ENCODE measurements at regions not wholly inside any gene's neighbourhood (a gene's known extent, or its start where the extent isn't known, plus 50 kb on each side); places are given as distances from the start of the nearest gene placed in this dataset.

- peaks cover 4% of the 10 kb centered on the region; the same call in 1 of the 2 replicates for H3K9me3 ChIP-seq (ENCODE audit: control insufficient read depth, insufficient read depth, low read length)
- H3K27ac ChIP-seq (ENCODE audit: low read depth, low read length): no peak overlapping the region
- no peak overlapping the region for H3K9ac ChIP-seq (ENCODE audit: low read depth, low read length)
- no peaks in the 10 kb centered on the region for H3K36me3 ChIP-seq (ENCODE audit: control insufficient read depth, insufficient read depth, low read length)
- no peak overlapping the region for H3K4me3 ChIP-seq (ENCODE audit: low read depth, low read length)
- peaks cover 5% of the 10 kb centered on the region; the same call in 1 of the 2 replicates for H3K4me1 ChIP-seq (ENCODE audit: control insufficient read depth, insufficient read depth, low read length)
- H3K27me3 ChIP-seq (ENCODE audit: control insufficient read depth, insufficient read depth, low read length): 0 out of 2 replicates have a peak, but pooled peaks cover 2% of the 10 kb centered on the region
Observed at GRCh38 chr15:31211353-31211752, 109.8 kb upstream of the TRPM1 start.

GRCh38 chr15:31212326-31213080, 111.0 kb upstream of the TRPM1 start:
- Histone ChIP-seq H3K4me1 (ENCODE audit: control insufficient read depth, insufficient read depth, low read length) (peaks cover 5% of the 10 kb centered on the region; the same call in 1 of the 2 replicates), H3K27ac (ENCODE audit: low read depth, low read length) (no peak overlapping the region), H3K36me3 (ENCODE audit: control insufficient read depth, insufficient read depth, low read length) (no peaks in the 10 kb centered on the region), H3K9me3 (ENCODE audit: control insufficient read depth, insufficient read depth, low read length) (peaks cover 4% of the 10 kb centered on the region; the same call in 1 of the 2 replicates), H3K9ac (ENCODE audit: low read depth, low read length) (no peak overlapping the region), H3K27me3 (ENCODE audit: control insufficient read depth, insufficient read depth, low read length) (0 out of 2 replicates have a peak, but pooled peaks cover 2% of the 10 kb centered on the region), H3K4me3 (ENCODE audit: low read depth, low read length) (no peak overlapping the region)

- Histone ChIP-seq H3K9me3 (ENCODE audit: control insufficient read depth, insufficient read depth, low read length) (peaks cover 4% of the 10 kb centered on the region; the same call in 1 of the 2 replicates), H3K4me1 (ENCODE audit: control insufficient read depth, insufficient read depth, low read length) (peaks cover 5% of the 10 kb centered on the region; the same call in 1 of the 2 replicates), H3K9ac (ENCODE audit: low read depth, low read length) (no peak overlapping the region), H3K36me3 (ENCODE audit: control insufficient read depth, insufficient read depth, low read length) (no peaks in the 10 kb centered on the region), H3K27ac (ENCODE audit: low read depth, low read length) (no peak overlapping the region), H3K4me3 (ENCODE audit: low read depth, low read length) (no peak overlapping the region), H3K27me3 (ENCODE audit: control insufficient read depth, insufficient read depth, low read length) (0 out of 2 replicates have a peak, but pooled peaks cover 2% of the 10 kb centered on the region)
Observed at GRCh38 chr15:31214158-31214863, 112.3 kb upstream of the KLF13 start.

GRCh38 chr15:31214864-31215489, 111.7 kb upstream of the KLF13 start:
- Histone ChIP-seq H3K9me3 (ENCODE audit: control insufficient read depth, insufficient read depth, low read length) (peaks cover 4% of the 10 kb centered on the region; the same call in 1 of the 2 replicates), H3K36me3 (ENCODE audit: control insufficient read depth, insufficient read depth, low read length) (no peaks in the 10 kb centered on the region), H3K9ac (ENCODE audit: low read depth, low read length) (no peak overlapping the region), H3K27ac (ENCODE audit: low read depth, low read length) (no peak overlapping the region), H3K27me3 (ENCODE audit: control insufficient read depth, insufficient read depth, low read length) (0 out of 2 replicates have a peak, but pooled peaks cover 2% of the 10 kb centered on the region), H3K4me1 (ENCODE audit: control insufficient read depth, insufficient read depth, low read length) (peaks cover 5% of the 10 kb centered on the region; the same call in 1 of the 2 replicates), H3K4me3 (ENCODE audit: low read depth, low read length) (peak overlapping the region; percentile 70)

GRCh38 chr15:31215490-31216214, 111.0 kb upstream of the KLF13 start:
- Histone ChIP-seq H3K4me3 (ENCODE audit: low read depth, low read length) (peak overlapping the region; percentile 70), H3K4me1 (ENCODE audit: control insufficient read depth, insufficient read depth, low read length) (peaks cover 5% of the 10 kb centered on the region; the same call in 1 of the 2 replicates), H3K27ac (ENCODE audit: low read depth, low read length) (no peak overlapping the region), H3K9me3 (ENCODE audit: control insufficient read depth, insufficient read depth, low read length) (peaks cover 4% of the 10 kb centered on the region; the same call in 1 of the 2 replicates), H3K36me3 (ENCODE audit: control insufficient read depth, insufficient read depth, low read length) (no peaks in the 10 kb centered on the region), H3K27me3 (ENCODE audit: control insufficient read depth, insufficient read depth, low read length) (0 out of 2 replicates have a peak, but pooled peaks cover 2% of the 10 kb centered on the region), H3K9ac (ENCODE audit: low read depth, low read length) (peak overlapping the region; percentile 35; the same call in 1 of the 2 replicates)

- peaks cover 5% of the 10 kb centered on the region; the same call in 1 of the 2 replicates for H3K4me1 ChIP-seq (ENCODE audit: control insufficient read depth, insufficient read depth, low read length)
- H3K4me3 ChIP-seq (ENCODE audit: low read depth, low read length): peak overlapping the region; percentile 62
- no peaks in the 10 kb centered on the region; the same call in 1 of the 2 replicates for H3K9me3 ChIP-seq (ENCODE audit: control insufficient read depth, insufficient read depth, low read length)
- H3K36me3 ChIP-seq (ENCODE audit: control insufficient read depth, insufficient read depth, low read length): no peaks in the 10 kb centered on the region
- H3K27me3 ChIP-seq (ENCODE audit: control insufficient read depth, insufficient read depth, low read length): 0 out of 2 replicates have a peak, but pooled peaks cover 2% of the 10 kb centered on the region
- no peak overlapping the region for H3K27ac ChIP-seq (ENCODE audit: low read depth, low read length)
- H3K9ac ChIP-seq (ENCODE audit: low read depth, low read length): no peak overlapping the region
Observed at GRCh38 chr15:31216215-31216911, 110.3 kb upstream of the KLF13 start.

- H3K9me3 ChIP-seq (ENCODE audit: control insufficient read depth, insufficient read depth, low read length): no peaks in the 10 kb centered on the region
- peak overlapping the region; percentile 62 for H3K4me3 ChIP-seq (ENCODE audit: low read depth, low read length)
- no peak overlapping the region for H3K27ac ChIP-seq (ENCODE audit: low read depth, low read length)
- 0 out of 2 replicates have a peak, but pooled peaks cover 2% of the 10 kb centered on the region for H3K27me3 ChIP-seq (ENCODE audit: control insufficient read depth, insufficient read depth, low read length)
- no peak overlapping the region for H3K9ac ChIP-seq (ENCODE audit: low read depth, low read length)
- H3K36me3 ChIP-seq (ENCODE audit: control insufficient read depth, insufficient read depth, low read length): no peaks in the 10 kb centered on the region
- H3K4me1 ChIP-seq (ENCODE audit: control insufficient read depth, insufficient read depth, low read length): peaks cover 8% of the 10 kb centered on the region; the same call in 1 of the 2 replicates
Observed at GRCh38 chr15:31217067-31217466, 109.6 kb upstream of the KLF13 start.

- Histone ChIP-seq H3K27me3 (ENCODE audit: control insufficient read depth, insufficient read depth, low read length) (0 out of 2 replicates have a peak, but pooled peaks cover 2% of the 10 kb centered on the region), H3K4me1 (ENCODE audit: control insufficient read depth, insufficient read depth, low read length) (peaks cover 14% of the 10 kb centered on the region; the same call in 1 of the 2 replicates), H3K4me3 (ENCODE audit: low read depth, low read length) (no peak overlapping the region), H3K9ac (ENCODE audit: low read depth, low read length) (no peak overlapping the region), H3K36me3 (ENCODE audit: control insufficient read depth, insufficient read depth, low read length) (no peaks in the 10 kb centered on the region), H3K27ac (ENCODE audit: low read depth, low read length) (no peak overlapping the region), H3K9me3 (ENCODE audit: control insufficient read depth, insufficient read depth, low read length) (no peaks in the 10 kb centered on the region)
Observed at GRCh38 chr15:31217566-31218270, 108.9 kb upstream of the KLF13 start.

GRCh38 chr15:31219221-31219620, 107.4 kb upstream of the KLF13 start:
- H3K4me3 ChIP-seq (ENCODE audit: low read depth, low read length): no peak overlapping the region
- H3K36me3 ChIP-seq (ENCODE audit: control insufficient read depth, insufficient read depth, low read length): no peaks in the 10 kb centered on the region
- 0 out of 2 replicates have a peak, but pooled peaks cover 2% of the 10 kb centered on the region for H3K27me3 ChIP-seq (ENCODE audit: control insufficient read depth, insufficient read depth, low read length)
- peaks cover 30% of the 10 kb centered on the region; the same call in 1 of the 2 replicates for H3K4me1 ChIP-seq (ENCODE audit: control insufficient read depth, insufficient read depth, low read length)
- H3K9ac ChIP-seq (ENCODE audit: low read depth, low read length): no peak overlapping the region
- no peak overlapping the region for H3K27ac ChIP-seq (ENCODE audit: low read depth, low read length)
- no peaks in the 10 kb centered on the region for H3K9me3 ChIP-seq (ENCODE audit: control insufficient read depth, insufficient read depth, low read length)

All from HUES48 (cell line).